ENCODE measurements at regions not wholly inside any gene's neighbourhood (a gene's known extent, or its start where the extent isn't known, plus 50 kb on each side); places are given as distances from the start of the nearest gene placed in this dataset.

DNA sequence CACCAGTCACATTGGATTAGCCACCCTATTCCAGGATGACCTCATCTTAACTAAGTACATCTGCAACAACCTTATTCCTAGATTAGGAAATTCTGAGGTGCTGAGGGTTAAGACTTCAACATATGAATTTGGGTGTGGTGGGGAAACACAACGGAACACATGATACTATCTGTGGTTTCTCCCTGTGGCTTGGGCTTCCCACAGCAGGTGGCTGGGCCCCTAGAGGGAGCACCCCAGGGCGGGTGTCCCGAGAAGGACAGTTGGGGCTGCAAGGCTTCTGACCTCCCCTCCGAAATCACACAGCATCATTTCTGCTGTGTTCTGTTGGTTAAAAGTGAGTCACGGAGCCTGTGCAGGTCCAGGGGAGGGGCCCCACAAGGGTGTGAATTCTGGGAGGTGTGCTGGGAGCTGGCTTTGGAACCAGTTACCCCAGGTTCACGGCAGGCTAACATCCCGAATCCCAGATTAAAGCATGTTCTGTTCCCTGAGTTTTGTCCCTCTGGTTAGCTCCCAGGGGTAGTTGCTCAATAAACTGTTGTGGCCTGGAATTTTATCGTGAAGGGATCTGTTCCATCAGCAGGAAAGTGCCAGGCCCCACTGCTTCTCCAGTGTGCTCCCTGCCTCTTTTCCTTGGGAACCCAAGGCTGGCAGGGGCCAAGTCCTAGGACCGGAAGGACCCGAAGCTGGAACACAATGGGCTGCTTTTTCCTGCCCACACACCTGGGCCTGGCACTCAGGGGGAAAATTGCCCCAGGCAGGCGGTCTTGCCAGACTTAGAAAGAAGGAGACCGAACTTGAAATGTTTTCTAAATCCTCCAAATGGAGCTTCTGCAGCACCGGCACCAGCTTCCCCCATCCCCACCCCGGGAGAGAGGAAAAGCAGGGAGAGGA, 154.0 kb upstream of the WNT4 start:
- Mint-ChIP-seq H3K4me3 (no peak overlapping the region), H3K36me3 (ENCODE audit: low read depth) (no peaks in the 10 kb centered on the region), H3K9me3 (no peaks in the 10 kb centered on the region), H3K27me3 (ENCODE audit: low read depth) (peaks cover 50% of the 10 kb centered on the region), H3K4me1 (ENCODE audit: low read depth) (peaks cover 20% of the 10 kb centered on the region), H3K27ac (no peak overlapping the region)
- peak; percentile 8 for DNase-seq (ENCODE audit: low spot score)

DNA sequence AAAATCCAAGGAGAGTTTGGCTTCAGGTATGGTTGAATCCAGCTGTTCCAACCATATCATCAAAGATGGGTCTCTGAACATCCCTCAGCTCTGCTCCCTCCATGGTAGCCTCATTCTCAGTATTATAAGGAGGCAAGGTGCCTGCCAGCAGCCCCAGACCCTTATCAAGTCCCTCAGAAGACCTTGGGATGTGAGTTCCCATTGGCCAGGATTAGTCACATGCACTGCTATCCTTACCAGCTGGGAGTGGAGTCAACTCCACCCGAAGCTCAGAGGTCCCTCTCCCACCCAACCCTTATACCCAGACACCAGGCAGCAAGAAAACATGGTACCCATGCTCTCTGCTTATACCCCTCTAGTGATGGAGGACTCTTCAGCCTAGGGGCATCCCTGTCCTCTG, 153.7 kb upstream of the ZBTB40 start:
- Mint-ChIP-seq H3K9me3 (no peaks in the 10 kb centered on the region), H3K27me3 (ENCODE audit: low read depth) (peaks cover 56% of the 10 kb centered on the region), H3K27ac (no peak overlapping the region), H3K36me3 (ENCODE audit: low read depth) (no peaks in the 10 kb centered on the region), H3K4me3 (no peak overlapping the region), H3K4me1 (ENCODE audit: low read depth) (peaks cover 20% of the 10 kb centered on the region)
- no peak for DNase-seq (ENCODE audit: low spot score)

GRCh38 chr1:22303816-22304215, 147.8 kb upstream of the ZBTB40 start:
- no peak for DNase-seq (ENCODE audit: low spot score)
- Mint-ChIP-seq H3K27ac (no peak overlapping the region), H3K4me1 (ENCODE audit: low read depth) (no peaks in the 10 kb centered on the region), H3K27me3 (ENCODE audit: low read depth) (peaks cover 48% of the 10 kb centered on the region), H3K9me3 (peaks cover 4% of the 10 kb centered on the region), H3K4me3 (no peak overlapping the region), H3K36me3 (ENCODE audit: low read depth) (no peaks in the 10 kb centered on the region)

- no peak overlapping the region for H3K27ac Mint-ChIP-seq
- no peaks in the 10 kb centered on the region for H3K4me1 Mint-ChIP-seq (ENCODE audit: low read depth)
- peaks cover 11% of the 10 kb centered on the region for H3K27me3 Mint-ChIP-seq (ENCODE audit: low read depth)
- no peak overlapping the region for H3K4me3 Mint-ChIP-seq
- H3K9me3 Mint-ChIP-seq: no peaks in the 10 kb centered on the region
- no peak for DNase-seq (ENCODE audit: low spot score)
- H3K36me3 Mint-ChIP-seq (ENCODE audit: low read depth): no peaks in the 10 kb centered on the region
Measured at GRCh38 chr1:22309572-22309971, 142.1 kb upstream of the ZBTB40 start.

GRCh38 chr1:22311461-22311860, 140.2 kb upstream of the ZBTB40 start:
- no peak overlapping the region for H3K4me3 Mint-ChIP-seq
- no peak for DNase-seq (ENCODE audit: low spot score)
- no peaks in the 10 kb centered on the region for H3K36me3 Mint-ChIP-seq (ENCODE audit: low read depth)
- H3K4me1 Mint-ChIP-seq (ENCODE audit: low read depth): no peaks in the 10 kb centered on the region
- peaks cover 7% of the 10 kb centered on the region for H3K27me3 Mint-ChIP-seq (ENCODE audit: low read depth)
- no peak overlapping the region for H3K27ac Mint-ChIP-seq
- no peaks in the 10 kb centered on the region for H3K9me3 Mint-ChIP-seq

DNA sequence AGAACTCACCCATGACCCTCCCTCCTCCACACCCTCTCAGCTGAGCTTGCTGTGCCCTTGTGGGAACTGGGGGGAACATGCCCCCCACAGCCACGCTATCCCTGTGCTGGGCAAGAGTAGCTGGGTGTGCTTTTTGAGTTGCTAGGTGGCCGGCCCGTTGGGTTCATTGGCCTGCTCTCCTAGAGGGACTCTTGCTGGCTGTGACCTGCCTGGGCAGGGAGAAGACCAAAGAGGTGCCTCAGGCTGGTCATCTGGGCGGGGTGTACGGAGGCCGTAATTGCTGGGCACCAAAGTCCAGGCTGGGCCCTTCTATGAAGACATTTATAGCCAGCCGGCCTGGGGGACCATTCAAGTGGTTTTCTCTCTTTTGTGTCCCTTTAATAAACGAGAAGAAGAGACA, 138.3 kb upstream of the ZBTB40 start:
- no peak for DNase-seq (ENCODE audit: low spot score)
- H3K27ac Mint-ChIP-seq: no peak overlapping the region
- no peaks in the 10 kb centered on the region for H3K36me3 Mint-ChIP-seq (ENCODE audit: low read depth)
- H3K4me3 Mint-ChIP-seq: no peak overlapping the region
- no peaks in the 10 kb centered on the region for H3K27me3 Mint-ChIP-seq (ENCODE audit: low read depth)
- H3K9me3 Mint-ChIP-seq: no peaks in the 10 kb centered on the region
- H3K4me1 Mint-ChIP-seq (ENCODE audit: low read depth): no peaks in the 10 kb centered on the region

DNA sequence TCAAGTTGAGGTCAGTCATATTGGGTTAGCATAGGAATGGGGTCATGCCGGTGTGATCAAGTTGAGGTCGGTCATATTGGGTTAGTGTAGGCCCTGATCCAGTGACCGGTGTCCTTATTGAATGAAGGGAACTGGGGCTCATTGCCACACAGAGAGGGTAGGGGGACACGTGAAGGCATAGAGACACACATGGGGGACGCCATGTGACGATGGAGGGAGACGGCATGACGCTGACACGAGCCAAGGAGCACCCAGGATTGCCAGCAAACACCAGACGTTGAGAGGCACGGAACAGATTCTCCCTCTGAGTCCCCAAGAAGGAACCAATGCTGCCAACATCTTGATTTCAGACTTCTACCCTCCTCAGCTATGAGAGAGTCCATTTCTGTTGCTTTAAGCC, 136.9 kb upstream of the ZBTB40 start:
- Mint-ChIP-seq H3K4me3 (no peak overlapping the region), H3K27me3 (ENCODE audit: low read depth) (no peaks in the 10 kb centered on the region), H3K4me1 (ENCODE audit: low read depth) (no peaks in the 10 kb centered on the region), H3K27ac (no peak overlapping the region), H3K9me3 (no peaks in the 10 kb centered on the region), H3K36me3 (ENCODE audit: low read depth) (no peaks in the 10 kb centered on the region)
- DNase-seq (ENCODE audit: low spot score): no peak

GRCh38 chr1:22315315-22316078, 136.2 kb upstream of the ZBTB40 start:
- Mint-ChIP-seq H3K9me3 (no peaks in the 10 kb centered on the region), H3K36me3 (ENCODE audit: low read depth) (no peaks in the 10 kb centered on the region), H3K27me3 (ENCODE audit: low read depth) (no peaks in the 10 kb centered on the region), H3K4me1 (ENCODE audit: low read depth) (no peaks in the 10 kb centered on the region), H3K27ac (no peak overlapping the region), H3K4me3 (no peak overlapping the region)
- no peak for DNase-seq (ENCODE audit: low spot score)

DNA sequence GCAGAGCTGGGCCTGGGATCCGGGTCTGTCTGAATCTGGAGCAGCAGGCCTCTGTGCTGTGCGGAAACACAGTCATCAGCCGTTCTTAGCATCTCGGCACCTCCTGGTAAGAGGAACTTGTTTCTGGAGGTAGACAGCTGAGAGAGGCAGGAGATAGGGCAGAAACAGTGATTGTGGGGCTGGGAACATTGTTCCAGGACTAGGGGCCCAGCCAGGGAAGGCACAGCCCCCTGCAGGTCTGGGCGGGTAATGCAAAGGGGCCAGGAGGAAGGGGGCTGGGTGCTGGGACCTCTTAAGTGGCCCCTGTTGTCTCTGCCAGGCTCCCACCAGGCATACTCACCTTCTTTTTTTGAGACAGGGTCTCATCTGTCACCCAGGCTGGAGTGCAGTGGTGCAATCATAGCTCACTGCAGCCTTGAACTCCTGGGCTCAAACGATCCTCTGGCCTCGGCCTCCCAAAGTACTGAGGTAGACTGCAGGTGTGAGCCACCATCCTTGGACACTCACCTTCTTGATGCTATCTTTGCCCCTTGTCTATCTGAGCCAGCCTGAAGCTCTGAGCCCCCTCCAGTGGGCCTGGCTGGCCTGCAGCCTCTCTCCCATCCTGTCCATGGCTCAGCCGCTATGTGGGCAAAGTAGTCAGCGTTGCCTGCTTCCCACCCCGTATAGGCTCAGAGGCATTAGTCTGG, 134.3 kb upstream of the ZBTB40 start:
- no peaks in the 10 kb centered on the region for H3K27me3 Mint-ChIP-seq (ENCODE audit: low read depth)
- no peaks in the 10 kb centered on the region for H3K9me3 Mint-ChIP-seq
- H3K36me3 Mint-ChIP-seq (ENCODE audit: low read depth): no peaks in the 10 kb centered on the region
- H3K27ac Mint-ChIP-seq: no peak overlapping the region
- DNase-seq (ENCODE audit: low spot score): no peak
- H3K4me3 Mint-ChIP-seq: no peak overlapping the region
- H3K4me1 Mint-ChIP-seq (ENCODE audit: low read depth): no peaks in the 10 kb centered on the region

DNA sequence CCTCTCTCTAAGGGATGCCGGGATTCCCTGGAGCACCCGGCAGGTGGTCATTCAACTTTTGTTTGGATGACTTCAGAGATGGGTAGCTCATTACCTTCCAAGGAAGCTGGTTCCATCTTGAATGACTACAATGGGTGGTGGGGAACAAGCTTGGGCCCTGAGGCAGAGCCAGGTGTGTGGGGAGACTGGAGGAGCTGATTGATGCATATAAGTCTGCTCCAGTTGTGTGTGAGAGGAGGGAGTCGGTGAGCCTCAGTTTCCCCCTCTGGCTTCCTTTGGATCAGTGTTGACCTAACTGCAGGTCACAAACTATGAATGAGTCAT, 133.8 kb upstream of the ZBTB40 start:
- no peaks in the 10 kb centered on the region for H3K4me1 Mint-ChIP-seq (ENCODE audit: low read depth)
- no peaks in the 10 kb centered on the region for H3K27me3 Mint-ChIP-seq (ENCODE audit: low read depth)
- H3K9me3 Mint-ChIP-seq: no peaks in the 10 kb centered on the region
- no peak overlapping the region for H3K27ac Mint-ChIP-seq
- no peak for DNase-seq (ENCODE audit: low spot score)
- no peaks in the 10 kb centered on the region for H3K36me3 Mint-ChIP-seq (ENCODE audit: low read depth)
- H3K4me3 Mint-ChIP-seq: no peak overlapping the region

GRCh38 chr1:22318279-22318981, 133.2 kb upstream of the ZBTB40 start:
- Mint-ChIP-seq H3K9me3 (no peaks in the 10 kb centered on the region), H3K36me3 (ENCODE audit: low read depth) (no peaks in the 10 kb centered on the region), H3K27ac (no peak overlapping the region), H3K27me3 (ENCODE audit: low read depth) (no peaks in the 10 kb centered on the region), H3K4me3 (no peak overlapping the region), H3K4me1 (ENCODE audit: low read depth) (no peaks in the 10 kb centered on the region)
- DNase-seq (ENCODE audit: low spot score): no peak

GRCh38 chr1:22319608-22320007, 132.0 kb upstream of the ZBTB40 start:
- Mint-ChIP-seq H3K27me3 (ENCODE audit: low read depth) (no peaks in the 10 kb centered on the region), H3K27ac (no peak overlapping the region), H3K36me3 (ENCODE audit: low read depth) (no peaks in the 10 kb centered on the region), H3K9me3 (no peaks in the 10 kb centered on the region), H3K4me3 (no peak overlapping the region), H3K4me1 (ENCODE audit: low read depth) (no peaks in the 10 kb centered on the region)
- no peak for DNase-seq (ENCODE audit: low spot score)

GRCh38 chr1:22320587-22321344, 130.9 kb upstream of the ZBTB40 start:
- Mint-ChIP-seq H3K36me3 (ENCODE audit: low read depth) (no peaks in the 10 kb centered on the region), H3K4me1 (ENCODE audit: low read depth) (no peaks in the 10 kb centered on the region), H3K27me3 (ENCODE audit: low read depth) (no peaks in the 10 kb centered on the region), H3K9me3 (no peaks in the 10 kb centered on the region), H3K27ac (no peak overlapping the region), H3K4me3 (no peak overlapping the region)
- DNase-seq (ENCODE audit: low spot score): no peak
